Smooth muscle cell (in vitro differentiated cells): ENCODE measurements at regions not wholly inside any gene's neighbourhood (a gene's known extent, or its start where the extent isn't known, plus 50 kb on each side); places are given as distances from the start of the nearest gene placed in this dataset.

ENCODE experiments used
- DNase-seq: peaks from one replicate; lab custom pipeline; 2025; ENCODE audit not compliant: unreplicated experiment; lab: John Stamatoyannopoulos, UW
- H2AFZ ChIP-seq: fragments of 200-600 bp; sonication (generic); 2 replicates; pipeline ENCODE4 v1.6.0; 2016; ENCODE audit warnings: antibody characterized with exemption, low read depth, mild to moderate bottlenecking
- H3F3A ChIP-seq: fragments of 200-600 bp; sonication (generic); 2 replicates; pipeline ENCODE4 v1.6.0; 2017; ENCODE audit warnings: antibody characterized with exemption, low read depth
- H3K27ac ChIP-seq: fragments of 200-600 bp; sonication (generic); 2 replicates; pipeline ENCODE4 v1.5.1; 2016; ENCODE audit warnings: low read depth, mild to moderate bottlenecking
- H3K27me3 ChIP-seq: fragments of 200-600 bp; sonication (generic); 2 replicates; pipeline ENCODE4 v1.6.1; 2016; ENCODE audit warnings: low read depth, mild to moderate bottlenecking
- H3K36me3 ChIP-seq: fragments of 200-600 bp; sonication (generic); 2 replicates; pipeline ENCODE4 v1.5.1; 2016; ENCODE audit warnings: low read depth
- H3K4me1 ChIP-seq: fragments of 200-600 bp; sonication (generic); 2 replicates; pipeline ENCODE4 v1.5.1; 2016; ENCODE audit warnings: low read depth
- H3K4me2 ChIP-seq: fragments of 200-600 bp; sonication (generic); 2 replicates; pipeline ENCODE4 v1.6.0; 2016; ENCODE audit warnings: mild to moderate bottlenecking
- H3K4me3 ChIP-seq: fragments of 200-600 bp; sonication (generic); 2 replicates; pipeline ENCODE4 v1.5.1; 2016; ENCODE audit warnings: mild to moderate bottlenecking
- H3K79me2 ChIP-seq: fragments of 200-600 bp; sonication (generic); 2 replicates; pipeline ENCODE4 v1.6.0; 2016; ENCODE audit warnings: low read depth, mild to moderate bottlenecking
- H3K9ac ChIP-seq: fragments of 200-600 bp; sonication (generic); 2 replicates; pipeline ENCODE4 v1.6.0; 2016; ENCODE audit warnings: low read depth
- H3K9me3 ChIP-seq: fragments of 200-600 bp; sonication (generic); replicated peaks from 2 replicates; pipeline ENCODE4 v1.5.1; 2016; ENCODE audit warnings: low read depth
- H4K20me1 ChIP-seq: fragments of 200-600 bp; sonication (generic); 2 replicates; pipeline ENCODE4 v1.6.0; 2016; ENCODE audit warnings: low read depth
- CTCF ChIP-seq: fragments of 200-600 bp; sonication (generic); IDR thresholded peaks from 2 replicates; pipeline ENCODE4 v1.5.1; 2017; ENCODE audit warnings: borderline replicate concordance, mild to moderate bottlenecking, antibody characterized with exemption; ENCODE audit not compliant: insufficient read depth, poor library complexity, severe bottlenecking
- WGBS: methylation state at CpG from one replicate; pipeline ENCODE4 v1.1.7; 2016; ENCODE audit warnings: low lambda C conversion rate; 5-methylcytosine and 5-hydroxymethylcytosine counted together

GRCh38 chr2:136479696-136480095, 285.6 kb upstream of the THSD7B start:
- H3K9me3 ChIP-seq, result no peaks in the 10 kb centered on the region
- H3K27ac ChIP-seq, result no peak overlapping the region
- no peak overlapping the region for H3K9ac ChIP-seq
- no peaks in the 10 kb centered on the region for H3K79me2 ChIP-seq
- no peaks in the 10 kb centered on the region for H3K27me3 ChIP-seq
- WGBS, result 79% methylated on average over 2 of the region's 2 CpGs
- no peaks in the 10 kb centered on the region for H3K36me3 ChIP-seq
- H2AFZ ChIP-seq, result no peak overlapping the region
- H3K4me2 ChIP-seq, result no peak overlapping the region
- no peaks in the 10 kb centered on the region for H3F3A ChIP-seq
- no peak overlapping the region for H3K4me3 ChIP-seq
- H4K20me1 ChIP-seq, result no peaks in the 10 kb centered on the region
- DNase-seq, result no peak
- no peak for TF ChIP-seq CTCF
- no peaks in the 10 kb centered on the region for H3K4me1 ChIP-seq

GRCh38 chr2:136468799-136469369, 296.5 kb upstream of the THSD7B start:
- Histone ChIP-seq H3K27ac (no peak overlapping the region), H3K4me3 (no peak overlapping the region), H3K4me2 (no peak overlapping the region), H3K9me3 (no peaks in the 10 kb centered on the region), H3K27me3 (no peaks in the 10 kb centered on the region), H3K79me2 (no peaks in the 10 kb centered on the region), H3K36me3 (no peaks in the 10 kb centered on the region), H3K4me1 (no peaks in the 10 kb centered on the region), H3F3A (no peaks in the 10 kb centered on the region), H2AFZ (no peak overlapping the region), H3K9ac (no peak overlapping the region), H4K20me1 (no peaks in the 10 kb centered on the region)
- TF ChIP-seq CTCF, result no peak
- 61% methylated on average over 7 of the region's 7 CpGs for WGBS
- DNase-seq, result no peak

GRCh38 chr2:136452528-136452927, 312.8 kb upstream of the THSD7B start:
- H3K4me1 ChIP-seq, result no peaks in the 10 kb centered on the region
- DNase-seq, result no peak
- WGBS, result 90% methylated on average over 1 of the region's 1 CpG
- no peak overlapping the region for H3K4me3 ChIP-seq
- H3K9ac ChIP-seq, result no peak overlapping the region
- H3K4me2 ChIP-seq, result no peak overlapping the region
- no peaks in the 10 kb centered on the region for H3K79me2 ChIP-seq
- no peak overlapping the region for H3K27ac ChIP-seq
- no peaks in the 10 kb centered on the region for H3K36me3 ChIP-seq
- H3K9me3 ChIP-seq, result no peaks in the 10 kb centered on the region
- peaks cover 13% of the 10 kb centered on the region for H3K27me3 ChIP-seq
- H2AFZ ChIP-seq, result no peak overlapping the region
- H4K20me1 ChIP-seq, result no peaks in the 10 kb centered on the region
- H3F3A ChIP-seq, result no peaks in the 10 kb centered on the region
- no peak for TF ChIP-seq CTCF
